K562 (cell line): ENCODE measurements at regions not wholly inside any gene's neighbourhood (a gene's known extent, or its start where the extent isn't known, plus 50 kb on each side); places are given as distances from the start of the nearest gene placed in this dataset.

Source experiments
- ATF3 ChIP-seq, 2 experiments: fragments of 450-650 bp in 1 of 2; sonication (generic) in 1 of 2; formaldehyde crosslinking in 1 of 2; IDR thresholded peaks in 1 of 2; conservative IDR thresholded peaks in 1 of 2; 2 replicates each; pipeline versions ENCODE4 v1.6.1 to v1.8.1; 2016 to 2023; ENCODE audit warnings: mild to moderate bottlenecking in 2 of 2, moderate library complexity in 2 of 2, inconsistent platforms in 1 of 2, missing genetic modification reagents in 1 of 2
- MAX ChIP-seq: sonication (generic); formaldehyde crosslinking; IDR thresholded peaks from 2 replicates; pipeline ENCODE4 v1.9.0; 2022; ENCODE audit warnings: mild to moderate bottlenecking, missing genetic modification reagents

- TF ChIP-seq ATF3 (IDR thresholded peaks at IDR 0.05) (0 out of 2 replicates have a peak, but pooled peaks have one; percentile 8), ATF3 (CRISPR knock-in tag; conservative IDR thresholded peaks at IDR 0.05) (no peak), MAX (CRISPR knock-in tag) (no peak)
These were observed 100.5 kb upstream of the FOXC1 start for GRCh38 chr6:1509241-1509640.
